Esophagus muscularis mucosa (tissue), 4 donors: ENCODE measurements at regions not wholly inside any gene's neighbourhood (a gene's known extent, or its start where the extent isn't known, plus 50 kb on each side); places are given as distances from the start of the nearest gene placed in this dataset.
A peak's percentile ranks its signal among the peaks of the same experiment; 100 is the strongest.

Experiments
- DNase-seq: peaks from one replicate; pipeline ENCODE4 v3.0.0-alpha.2; 2017; ENCODE audit errors: extremely low spot score
- H3K27ac ChIP-seq, 4 donors: fragments of 200-600 bp; sonication (generic); replicated peaks in 1 of 4; 1 replicate in 3 of 4; 2 replicates in 1 of 4; pipeline ENCODE4 v1.5.1; 2016 to 2019; ENCODE audit warnings: mild to moderate bottlenecking in 1 of 4
- H3K27me3 ChIP-seq, 4 donors: fragments of 200-600 bp; sonication (generic); one replicate each; pipeline versions ENCODE4 v1.5.1 to v1.6.0; 2016 to 2019
- H3K36me3 ChIP-seq, 4 donors: fragments of 200-600 bp; sonication (generic); one replicate each; pipeline ENCODE4 v1.5.1; 2016 to 2019
- H3K4me1 ChIP-seq, 4 donors: fragments of 200-600 bp; sonication (generic); one replicate each; pipeline ENCODE4 v1.5.1; 2016 to 2019
- H3K4me3 ChIP-seq, 4 donors: fragments of 200-600 bp; sonication (generic); 1 replicate in 2 of 4; 2 replicates in 2 of 4; pipeline ENCODE4 v1.5.1; 2016 to 2019; ENCODE audit warnings: mild to moderate bottlenecking in 4 of 4, moderate library complexity in 1 of 4
- H3K9me3 ChIP-seq, 4 donors: fragments of 200-600 bp; sonication (generic); 1 replicate in 3 of 4; 2 replicates in 1 of 4; pipeline ENCODE4 v1.5.1; 2016 to 2019
- CTCF ChIP-seq, 3 experiments: fragments of 200-600 bp in 2 of 3; fragments of 450-650 bp in 1 of 3; sonication (generic) in 2 of 3; IDR thresholded peaks; one replicate each; pipeline ENCODE4 v1.5.1; 2017 to 2019; ENCODE audit warnings: antibody characterized with exemption in 3 of 3, mild to moderate bottlenecking in 2 of 3, moderate library complexity in 1 of 3
- EP300 ChIP-seq: sonication (generic); formaldehyde crosslinking; IDR thresholded peaks from one replicate; pipeline ENCODE4 v1.6.1; 2017; ENCODE audit warnings: antibody characterized with exemption
- POLR2A ChIP-seq: fragments of 450-650 bp; IDR thresholded peaks from one replicate; pipeline ENCODE4 v1.6.1; 2017; ENCODE audit warnings: antibody characterized with exemption, moderate library complexity, mild to moderate bottlenecking, low read depth
- POLR2AphosphoS5 ChIP-seq, 2 donors: sonication (generic); formaldehyde crosslinking; IDR thresholded peaks; one replicate each; pipeline ENCODE4 v1.6.1; 2017; ENCODE audit warnings: antibody characterized with exemption in 2 of 2
- WGBS: methylation state at CpG from one replicate; pipeline ENCODE4 v1.1.5; 2018; 5-methylcytosine and 5-hydroxymethylcytosine counted together
- intact Hi-C: fragments of 100-400 bp; cut with DNase I; formaldehyde crosslinking; loops from one replicate; pipeline ENCODE4 v1.15.1; 2023

- DNase-seq: peak; percentile 68
- Histone ChIP-seq H3K36me3 (no peaks in the 10 kb centered on the region), H3K27ac (no peak overlapping the region), H3K4me3 (no peak overlapping the region), H3K27me3 (no peaks in the 10 kb centered on the region), H3K4me1 (no peaks in the 10 kb centered on the region), H3K9me3 (no peaks in the 10 kb centered on the region)
- intact Hi-C loops: no loop called here
- TF ChIP-seq CTCF (IDR thresholded peaks at IDR 0.05): no peak
- WGBS: 100% methylated on average over 2 of the region's 2 CpGs
These were observed 182.9 kb upstream of the RMP24 start for GRCh38 chr18:35789543-35789942.

GRCh38 chr18:35797948-35798347 is 174.5 kb upstream of the RMP24 start:
- no peaks in the 10 kb centered on the region for H3K4me1 ChIP-seq
- no peaks in the 10 kb centered on the region for H3K36me3 ChIP-seq
- H3K9me3 ChIP-seq: no peaks in the 10 kb centered on the region
- no peaks in the 10 kb centered on the region for H3K27me3 ChIP-seq
- DNase-seq: no peak
- 35% methylated on average over 1 of the region's 1 CpG for WGBS
- intact Hi-C loops: no loop called here
- H3K4me3 ChIP-seq: no peak overlapping the region
- no peak overlapping the region for H3K27ac ChIP-seq
- TF ChIP-seq CTCF (IDR thresholded peaks at IDR 0.05) (no peak), EP300 (no peak), POLR2A (no peak), POLR2AphosphoS5 (IDR thresholded peaks at IDR 0.05) (no peak)

GRCh38 chr18:35803551-35803950 is 168.9 kb upstream of the RMP24 start:
- H3K9me3 ChIP-seq: no peaks in the 10 kb centered on the region
- DNase-seq: no peak
- H3K27me3 ChIP-seq: no peaks in the 10 kb centered on the region
- H3K36me3 ChIP-seq: no peaks in the 10 kb centered on the region
- no peak overlapping the region for H3K27ac ChIP-seq
- H3K4me3 ChIP-seq: no peak overlapping the region
- WGBS: 14% methylated on average over 1 of the region's 1 CpG
- intact Hi-C loops: no loop called here
- TF ChIP-seq POLR2AphosphoS5 (IDR thresholded peaks at IDR 0.05) (no peak), POLR2A (no peak), CTCF (IDR thresholded peaks at IDR 0.05) (no peak), EP300 (no peak)
- peaks cover 0 to 7% (median 2%) of the 10 kb centered on the region in 4 donors for H3K4me1 ChIP-seq

- H3K27me3 ChIP-seq: no peaks in the 10 kb centered on the region
- TF ChIP-seq POLR2A: no peak
- H3K27ac ChIP-seq: no peak overlapping the region
- intact Hi-C loops: no loop called here
- WGBS: 79% methylated on average over 2 of the region's 2 CpGs
- peaks cover 0 to 7% (median 2%) of the 10 kb centered on the region in 4 donors for H3K4me1 ChIP-seq
- DNase-seq: no peak
- H3K9me3 ChIP-seq: no peaks in the 10 kb centered on the region
- no peak overlapping the region for H3K4me3 ChIP-seq
- no peaks in the 10 kb centered on the region for H3K36me3 ChIP-seq
These were observed 168.1 kb upstream of the RMP24 start for GRCh38 chr18:35804377-35804776.

GRCh38 chr18:35807811-35808335 is 164.6 kb upstream of the RMP24 start:
- DNase-seq: no peak
- H3K9me3 ChIP-seq: no peaks in the 10 kb centered on the region
- peaks cover 0 to 7% (median 2%) of the 10 kb centered on the region in 4 donors for H3K4me1 ChIP-seq
- no peak overlapping the region for H3K4me3 ChIP-seq
- no peak overlapping the region for H3K27ac ChIP-seq
- intact Hi-C loops: no loop called here
- WGBS: 56% methylated on average over 2 of the region's 2 CpGs
- no peak for TF ChIP-seq EP300
- no peak for TF ChIP-seq POLR2AphosphoS5 (IDR thresholded peaks at IDR 0.05)
- TF ChIP-seq CTCF (IDR thresholded peaks at IDR 0.05): no peak
- TF ChIP-seq POLR2A: no peak
- no peaks in the 10 kb centered on the region for H3K36me3 ChIP-seq
- H3K27me3 ChIP-seq: no peaks in the 10 kb centered on the region
